ENCODE measurements at regions not wholly inside any gene's neighbourhood (a gene's known extent, or its start where the extent isn't known, plus 50 kb on each side); places are given as distances from the start of the nearest gene placed in this dataset.

DNA sequence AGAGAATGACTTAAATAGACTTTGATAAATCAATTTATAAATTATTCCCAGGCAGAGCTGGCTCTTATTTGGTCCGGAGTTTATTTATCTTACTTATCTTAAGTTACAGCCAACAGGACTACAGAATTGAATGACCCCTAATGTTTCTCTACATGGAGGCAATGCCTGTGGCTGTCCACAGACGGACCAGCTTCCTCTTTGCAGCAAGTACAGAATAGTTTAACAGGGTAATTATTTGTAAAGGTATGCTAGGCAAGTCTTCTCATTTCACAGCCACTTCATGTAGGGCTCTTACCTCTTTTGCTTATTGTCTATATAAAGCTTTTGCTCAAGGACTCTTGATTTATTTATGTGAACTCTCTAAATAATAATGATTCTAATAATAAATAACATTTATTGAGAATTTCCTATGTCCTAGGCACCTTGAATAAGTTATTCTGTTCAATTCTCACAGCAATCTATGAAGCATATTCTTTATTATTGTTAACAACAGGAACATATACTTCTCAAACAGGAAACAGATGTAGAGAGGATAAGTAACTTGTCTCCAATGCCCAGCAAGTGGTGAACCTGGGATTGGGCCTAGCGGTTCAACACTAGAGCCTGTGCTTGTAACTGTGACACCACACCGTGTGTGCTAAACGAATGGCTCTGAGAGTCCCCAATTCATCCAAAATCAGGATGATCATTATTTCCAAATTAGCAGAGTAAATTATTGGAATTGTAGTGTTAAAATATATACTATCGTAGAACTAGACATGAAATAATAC lies 58.8 kb upstream of the NXPH2 start:
- no peak overlapping the region for H3K27ac ChIP-seq
- no peaks in the 10 kb centered on the region for H3K27me3 ChIP-seq
- no peaks in the 10 kb centered on the region for H3K9me3 ChIP-seq
- no peaks in the 10 kb centered on the region for H3K4me1 ChIP-seq
- no peaks in the 10 kb centered on the region for H3K36me3 ChIP-seq
- intact Hi-C loops (cut with DNase I): no loop called here
- no peak overlapping the region for H3K4me3 ChIP-seq
- no peak for DNase-seq
- ATAC-seq: no peak
- TF ChIP-seq, protein P1, sequence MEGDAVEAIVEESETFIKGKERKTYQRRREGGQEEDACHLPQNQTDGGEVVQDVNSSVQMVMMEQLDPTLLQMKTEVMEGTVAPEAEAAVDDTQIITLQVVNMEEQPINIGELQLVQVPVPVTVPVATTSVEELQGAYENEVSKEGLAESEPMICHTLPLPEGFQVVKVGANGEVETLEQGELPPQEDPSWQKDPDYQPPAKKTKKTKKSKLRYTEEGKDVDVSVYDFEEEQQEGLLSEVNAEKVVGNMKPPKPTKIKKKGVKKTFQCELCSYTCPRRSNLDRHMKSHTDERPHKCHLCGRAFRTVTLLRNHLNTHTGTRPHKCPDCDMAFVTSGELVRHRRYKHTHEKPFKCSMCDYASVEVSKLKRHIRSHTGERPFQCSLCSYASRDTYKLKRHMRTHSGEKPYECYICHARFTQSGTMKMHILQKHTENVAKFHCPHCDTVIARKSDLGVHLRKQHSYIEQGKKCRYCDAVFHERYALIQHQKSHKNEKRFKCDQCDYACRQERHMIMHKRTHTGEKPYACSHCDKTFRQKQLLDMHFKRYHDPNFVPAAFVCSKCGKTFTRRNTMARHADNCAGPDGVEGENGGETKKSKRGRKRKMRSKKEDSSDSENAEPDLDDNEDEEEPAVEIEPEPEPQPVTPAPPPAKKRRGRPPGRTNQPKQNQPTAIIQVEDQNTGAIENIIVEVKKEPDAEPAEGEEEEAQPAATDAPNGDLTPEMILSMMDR (IDR thresholded peaks at IDR 0.05): no peak

DNA sequence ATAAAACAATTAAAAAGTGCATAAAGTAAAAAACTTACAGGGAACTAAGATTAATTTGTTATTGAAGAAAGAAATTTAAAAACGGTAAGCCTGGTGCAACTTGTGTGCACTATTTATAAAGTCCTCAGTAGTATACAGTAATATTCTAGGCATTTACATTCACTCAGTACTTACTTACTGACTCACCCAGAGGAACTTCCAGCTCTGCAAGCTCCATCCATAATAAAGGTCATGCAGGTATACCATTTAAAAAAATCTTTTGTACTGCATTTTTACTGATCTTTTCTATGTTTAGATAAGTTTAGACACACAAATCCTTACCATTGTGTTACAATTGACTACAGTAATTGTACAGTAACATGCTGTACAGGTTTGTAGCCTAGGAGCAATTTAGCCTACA lies 51.5 kb upstream of the NXPH2 start:
- no peak overlapping the region for H3K4me3 ChIP-seq
- DNase-seq: no peak
- H3K9me3 ChIP-seq: no peaks in the 10 kb centered on the region
- TF ChIP-seq, protein P1 (IDR thresholded peaks at IDR 0.05): no peak
- intact Hi-C loops (cut with DNase I): no loop called here
- H3K27me3 ChIP-seq: no peaks in the 10 kb centered on the region
- no peaks in the 10 kb centered on the region for H3K4me1 ChIP-seq
- no peaks in the 10 kb centered on the region for H3K36me3 ChIP-seq
- no peak overlapping the region for H3K27ac ChIP-seq
- no peak for ATAC-seq

DNA sequence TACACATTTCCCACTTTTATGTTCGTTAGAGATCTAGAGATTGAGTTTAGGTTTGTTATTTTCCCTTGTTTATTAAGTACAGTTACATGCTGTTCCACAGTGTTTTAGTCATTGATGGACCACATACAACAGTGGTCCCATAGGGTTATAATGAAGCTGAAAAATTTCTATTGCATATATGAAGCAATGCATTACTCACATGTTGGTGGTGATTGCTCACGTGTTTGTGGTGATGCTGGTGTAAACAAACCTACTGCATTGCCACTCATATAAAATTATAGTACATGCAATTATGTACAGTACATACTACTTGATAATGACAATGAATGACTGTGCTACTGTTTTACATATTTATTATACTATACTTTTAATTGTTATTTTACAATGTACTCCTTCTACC lies 51.0 kb upstream of the NXPH2 start:
- H3K4me3 ChIP-seq: no peak overlapping the region
- ATAC-seq (no peak), DNase-seq (no peak)
- H3K27ac ChIP-seq: no peak overlapping the region
- no peaks in the 10 kb centered on the region for H3K36me3 ChIP-seq
- H3K4me1 ChIP-seq: no peaks in the 10 kb centered on the region
- TF ChIP-seq, protein P1 (IDR thresholded peaks at IDR 0.05): no peak
- H3K27me3 ChIP-seq: no peaks in the 10 kb centered on the region
- H3K9me3 ChIP-seq: no peaks in the 10 kb centered on the region
- intact Hi-C loops (cut with DNase I): no loop called here

DNA sequence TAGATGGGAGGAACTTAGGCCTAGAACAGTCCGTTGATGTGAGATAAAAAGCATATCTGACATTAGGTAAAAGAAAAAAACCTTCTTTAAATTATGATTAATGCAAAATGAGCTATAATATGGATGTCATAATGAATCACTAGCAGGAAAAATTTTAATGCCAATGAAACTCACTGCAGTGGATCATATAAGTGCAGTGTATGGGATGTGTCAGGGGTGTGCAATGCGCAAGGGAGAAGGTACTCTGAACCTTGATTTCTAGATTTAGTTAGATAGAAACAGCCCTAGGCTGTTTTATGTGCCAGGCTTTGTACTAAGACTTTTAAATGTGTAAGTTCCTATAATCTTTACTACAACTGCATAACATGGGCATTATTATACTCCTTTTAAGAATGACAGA lies 50.4 kb upstream of the NXPH2 start:
- Histone ChIP-seq H3K27me3 (no peaks in the 10 kb centered on the region), H3K9me3 (no peaks in the 10 kb centered on the region), H3K4me1 (no peaks in the 10 kb centered on the region), H3K36me3 (no peaks in the 10 kb centered on the region), H3K4me3 (no peak overlapping the region), H3K27ac (no peak overlapping the region)
- intact Hi-C loops (cut with DNase I): no loop called here
- DNase-seq: no peak
- TF ChIP-seq, protein P1 (IDR thresholded peaks at IDR 0.05): no peak
- no peak for ATAC-seq
